H9 (cell line): ENCODE measurements at regions not wholly inside any gene's neighbourhood (a gene's known extent, or its start where the extent isn't known, plus 50 kb on each side); places are given as distances from the start of the nearest gene placed in this dataset.

Experiments
- DNase-seq: peaks from one replicate; pipeline ENCODE4 v3.0.0-alpha.2; 2017
- H2AFZ ChIP-seq: one replicate; pipeline ENCODE4 v1.6.1; 2013; ENCODE audit warnings: mild to moderate bottlenecking, low read length, control low read depth, moderate library complexity
- H2AK5ac ChIP-seq: 2 replicates; pipeline ENCODE4 v1.6.1; 2013; ENCODE audit warnings: low read length, control low read depth, mixed read lengths; ENCODE audit not compliant: insufficient read length
- H2BK120ac ChIP-seq: one replicate; pipeline ENCODE4 v1.6.1; 2013; ENCODE audit warnings: low read depth, mild to moderate bottlenecking, low read length, control low read depth, inconsistent platforms; ENCODE audit not compliant: poor library complexity, severe bottlenecking
- H2BK12ac ChIP-seq: 2 replicates; pipeline ENCODE4 v1.6.1; 2013; ENCODE audit warnings: low read length, control low read depth, mixed read lengths, low read depth; ENCODE audit not compliant: insufficient read length
- H2BK15ac ChIP-seq: 2 replicates; pipeline ENCODE4 v1.6.1; 2013; ENCODE audit warnings: low read depth, low read length, control low read depth
- H2BK20ac ChIP-seq: one replicate; pipeline ENCODE4 v1.6.1; 2013; ENCODE audit warnings: low read depth, mild to moderate bottlenecking, low read length, control low read depth, inconsistent platforms; ENCODE audit not compliant: poor library complexity, severe bottlenecking
- H2BK5ac ChIP-seq: 2 replicates; pipeline ENCODE4 v1.6.1; 2013; ENCODE audit warnings: low read length, control low read depth, mixed read lengths; ENCODE audit not compliant: insufficient read length
- H3K14ac ChIP-seq: 2 replicates; pipeline ENCODE4 v1.6.1; 2013; ENCODE audit warnings: low read length, control low read depth; ENCODE audit not compliant: insufficient read depth
- H3K18ac ChIP-seq: 2 replicates; pipeline ENCODE4 v1.6.1; 2013; ENCODE audit warnings: low read depth, mild to moderate bottlenecking, mixed read lengths, low read length, control low read depth; ENCODE audit not compliant: insufficient read length
- H3K23ac ChIP-seq: 2 replicates; pipeline ENCODE4 v1.6.1; 2013; ENCODE audit warnings: low read length, control low read depth, mixed read lengths, low read depth; ENCODE audit not compliant: insufficient read length
- H3K23me2 ChIP-seq: 2 replicates; pipeline ENCODE4 v1.6.1; 2013; ENCODE audit warnings: low read depth, mild to moderate bottlenecking, mixed read lengths, low read length, control low read depth; ENCODE audit not compliant: insufficient read length, poor library complexity, severe bottlenecking
- H3K27ac ChIP-seq: 2 replicates; pipeline ENCODE4 v1.5.1; 2013; ENCODE audit warnings: low read length, control low read depth, mixed read lengths, low read depth; ENCODE audit not compliant: insufficient read length
- H3K27me3 ChIP-seq: 2 replicates; pipeline ENCODE4 v1.6.1; 2013; ENCODE audit warnings: low read length, control low read depth, inconsistent platforms; ENCODE audit not compliant: insufficient read depth
- H3K4ac ChIP-seq: 2 replicates; pipeline ENCODE4 v1.6.1; 2013; ENCODE audit warnings: low read depth, mild to moderate bottlenecking, control low read depth, inconsistent platforms, low read length, moderate library complexity
- H3K4me1 ChIP-seq: 2 replicates; pipeline ENCODE4 v1.6.1; 2013; ENCODE audit warnings: low read length, control low read depth, inconsistent platforms; ENCODE audit not compliant: insufficient read depth
- H3K4me2 ChIP-seq: 2 replicates; pipeline ENCODE4 v1.6.1; 2013; ENCODE audit warnings: low read length, control low read depth, mixed read lengths; ENCODE audit not compliant: insufficient read length, insufficient read depth
- H3K56ac ChIP-seq: 2 replicates; pipeline ENCODE4 v1.6.1; 2013; ENCODE audit warnings: low read depth, mild to moderate bottlenecking, mixed read lengths, low read length, control low read depth; ENCODE audit not compliant: insufficient read length
- H3K79me1 ChIP-seq: 2 replicates; pipeline ENCODE4 v1.6.1; 2013; ENCODE audit warnings: low read depth, mild to moderate bottlenecking, moderate library complexity, low read length, control low read depth, inconsistent platforms; ENCODE audit not compliant: insufficient read depth, poor library complexity, severe bottlenecking
- H3K79me2 ChIP-seq: 2 replicates; pipeline ENCODE4 v1.6.1; 2013; ENCODE audit warnings: low read length, control low read depth, inconsistent platforms; ENCODE audit not compliant: insufficient read depth
- H3K9ac ChIP-seq: 2 replicates; pipeline ENCODE4 v1.6.1; 2013; ENCODE audit warnings: low read length, control low read depth, mixed read lengths; ENCODE audit not compliant: insufficient read length; ENCODE audit errors: extremely low read depth
- H3K9me3 ChIP-seq: one replicate; pipeline ENCODE4 v1.6.1; 2013; ENCODE audit warnings: low read depth, low read length, inconsistent platforms; ENCODE audit not compliant: control insufficient read depth
- H3T11ph ChIP-seq: one replicate; pipeline ENCODE4 v1.6.1; 2013; ENCODE audit warnings: mild to moderate bottlenecking, low read length, control low read depth, inconsistent platforms
- H4K20me1 ChIP-seq: one replicate; pipeline ENCODE4 v1.6.1; 2013; ENCODE audit not compliant: control insufficient read depth, insufficient read length, insufficient read depth
- H4K5ac ChIP-seq: 2 replicates; pipeline ENCODE4 v1.6.1; 2013; ENCODE audit warnings: low read depth, mild to moderate bottlenecking, mixed read lengths, low read length, control low read depth; ENCODE audit not compliant: insufficient read length
- H4K8ac ChIP-seq: replicated peaks from 2 replicates; pipeline ENCODE4 v1.6.1; 2013; ENCODE audit warnings: low read length, control low read depth, mixed read lengths, low read depth; ENCODE audit not compliant: insufficient read length
- H4K91ac ChIP-seq: 2 replicates; pipeline ENCODE4 v1.6.1; 2013; ENCODE audit warnings: low read depth, mild to moderate bottlenecking, moderate library complexity, mixed read lengths, low read length, control low read depth; ENCODE audit not compliant: insufficient read length
- H3K27ac Mint-ChIP-seq, 3 experiments: 2 replicates in 2 of 3; 3 replicates in 1 of 3; pipeline ENCODE4 v1.8.0; 2020 to 2021; ENCODE audit warnings: mixed read lengths in 3 of 3, mild to moderate bottlenecking in 1 of 3, moderate library complexity in 1 of 3
- H3K27me3 Mint-ChIP-seq: 2 replicates; pipeline ENCODE4 v1.8.0; 2021; ENCODE audit warnings: low read depth, mild to moderate bottlenecking, moderate library complexity, mixed read lengths
- H3K36me3 Mint-ChIP-seq, 3 experiments: 2 replicates in 2 of 3; 3 replicates in 1 of 3; pipeline ENCODE4 v1.8.0; 2020 to 2021; ENCODE audit warnings: low read depth in 3 of 3, mixed read lengths in 3 of 3; ENCODE audit not compliant: insufficient read depth in 1 of 3
- H3K4me1 Mint-ChIP-seq, 2 experiments: 2 replicates each; pipeline ENCODE4 v1.8.0; 2020; ENCODE audit warnings: mixed read lengths in 2 of 2
- H3K4me3 Mint-ChIP-seq, 2 experiments: 2 replicates in 1 of 2; 3 replicates in 1 of 2; pipeline ENCODE4 v1.8.0; 2020 to 2021; ENCODE audit warnings: mild to moderate bottlenecking in 2 of 2, mixed read lengths in 2 of 2, moderate library complexity in 1 of 2
- H3K9me3 Mint-ChIP-seq, 2 experiments: 2 replicates in 1 of 2; 3 replicates in 1 of 2; pipeline ENCODE4 v1.8.0; 2020; ENCODE audit warnings: mild to moderate bottlenecking in 2 of 2, mixed read lengths in 2 of 2, moderate library complexity in 1 of 2
- WGBS: extraction: QIAGEN DNeasy Blood & Tissue Kit; methylation state at CpG from one replicate; pipeline ENCODE4 v1.1.7; 2013; ENCODE audit warnings: missing lambda C conversion rate, low lambda C conversion rate, mixed read lengths; ENCODE audit not compliant: insufficient read length; ENCODE audit errors: extremely low coverage; 5-methylcytosine and 5-hydroxymethylcytosine counted together
- TF ChIP-seq, protein P1 (sequence below): fragments of 200-600 bp; sonication (generic); conservative IDR thresholded peaks from 3 replicates; pipeline ENCODE4 v1.8.0; 2021; ENCODE audit warnings: antibody characterized with exemption, mild to moderate bottlenecking

DNA sequence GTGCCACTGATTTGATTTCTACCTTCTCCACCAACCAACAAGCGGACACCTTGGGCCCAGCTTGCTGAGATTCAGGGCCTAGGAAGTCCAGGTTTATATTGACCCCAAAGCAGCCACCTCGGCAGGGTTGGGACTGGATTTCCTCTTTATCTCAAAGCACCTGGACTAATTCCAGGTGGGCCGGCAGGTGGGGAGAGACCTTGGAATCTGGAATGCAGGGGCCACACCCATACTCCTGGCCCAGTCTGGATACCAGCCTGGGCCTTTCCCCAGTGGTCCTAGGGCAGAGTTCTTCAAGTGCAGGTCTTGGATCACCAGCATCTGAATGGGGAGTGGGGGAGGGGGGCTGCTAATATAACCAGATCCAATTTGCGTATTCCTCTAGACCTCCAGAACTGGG is 93.1 kb downstream of the PCDH1 start:
- Histone ChIP-seq H3T11ph (no peak overlapping the region), H3K56ac (no peak overlapping the region), H3K4me1 (peaks cover 1% of the 10 kb centered on the region; the same call in 1 of the 2 replicates), H2BK5ac (no peak overlapping the region), H3K18ac (no peak overlapping the region), H3K9me3 (no peaks in the 10 kb centered on the region), H2BK12ac (no peak overlapping the region), H2AFZ (no peak overlapping the region), H3K23ac (no peak overlapping the region), H4K8ac (no peak overlapping the region), H3K4ac (no peak overlapping the region), H2BK15ac (no peak overlapping the region), H3K27ac (no peak overlapping the region), H3K14ac (no peak overlapping the region), H3K79me1 (no peaks in the 10 kb centered on the region), H3K9ac (no peak overlapping the region), H3K4me2 (no peak overlapping the region), H2BK20ac (no peak overlapping the region), H4K5ac (no peak overlapping the region), H4K20me1 (no peaks in the 10 kb centered on the region), H2BK120ac (no peak overlapping the region), H2AK5ac (no peak overlapping the region), H3K27me3 (no peaks in the 10 kb centered on the region), H3K79me2 (no peaks in the 10 kb centered on the region), H3K23me2 (no peaks in the 10 kb centered on the region), H4K91ac (no peak overlapping the region)
- Mint-ChIP-seq H3K9me3 (no peaks in the 10 kb centered on the region), H3K27me3 (peaks cover 8% of the 10 kb centered on the region), H3K36me3 (peaks cover 0 to 1% (median 0%) of the 10 kb centered on the region in 3 experiments; a peak in 1 of 7 replicates), H3K27ac (peak overlapping the region in 1 of 3 experiments; percentile 36; a peak in 1 of 7 replicates), H3K4me3 (no peak overlapping the region), H3K4me1 (peaks cover 33 to 54% of the 10 kb centered on the region in 2 experiments)
- WGBS = no CpG with 5 or more reads among the region's 4 CpGs
- TF ChIP-seq, protein P1, sequence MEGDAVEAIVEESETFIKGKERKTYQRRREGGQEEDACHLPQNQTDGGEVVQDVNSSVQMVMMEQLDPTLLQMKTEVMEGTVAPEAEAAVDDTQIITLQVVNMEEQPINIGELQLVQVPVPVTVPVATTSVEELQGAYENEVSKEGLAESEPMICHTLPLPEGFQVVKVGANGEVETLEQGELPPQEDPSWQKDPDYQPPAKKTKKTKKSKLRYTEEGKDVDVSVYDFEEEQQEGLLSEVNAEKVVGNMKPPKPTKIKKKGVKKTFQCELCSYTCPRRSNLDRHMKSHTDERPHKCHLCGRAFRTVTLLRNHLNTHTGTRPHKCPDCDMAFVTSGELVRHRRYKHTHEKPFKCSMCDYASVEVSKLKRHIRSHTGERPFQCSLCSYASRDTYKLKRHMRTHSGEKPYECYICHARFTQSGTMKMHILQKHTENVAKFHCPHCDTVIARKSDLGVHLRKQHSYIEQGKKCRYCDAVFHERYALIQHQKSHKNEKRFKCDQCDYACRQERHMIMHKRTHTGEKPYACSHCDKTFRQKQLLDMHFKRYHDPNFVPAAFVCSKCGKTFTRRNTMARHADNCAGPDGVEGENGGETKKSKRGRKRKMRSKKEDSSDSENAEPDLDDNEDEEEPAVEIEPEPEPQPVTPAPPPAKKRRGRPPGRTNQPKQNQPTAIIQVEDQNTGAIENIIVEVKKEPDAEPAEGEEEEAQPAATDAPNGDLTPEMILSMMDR = no peak
- DNase-seq = no peak
